Stomach (tissue), 4 donors: ENCODE measurements at regions not wholly inside any gene's neighbourhood (a gene's known extent, or its start where the extent isn't known, plus 50 kb on each side); places are given as distances from the start of the nearest gene placed in this dataset.

Source experiments
- CTCF ChIP-seq, 7 experiments: fragments of 450-650 bp in 4 of 7; fragments of 200-600 bp in 3 of 7; sonication (generic) in 3 of 7; IDR thresholded peaks; one replicate each; pipeline ENCODE4 v1.5.1; 2016 to 2019; ENCODE audit warnings: antibody characterized with exemption in 7 of 7, control low read depth in 2 of 7, mild to moderate bottlenecking in 1 of 7
- POLR2A ChIP-seq, 4 donors: fragments of 450-650 bp; IDR thresholded peaks; one replicate each; pipeline ENCODE4 v1.6.1; 2016; ENCODE audit warnings: antibody characterized with exemption in 4 of 4, control low read depth in 2 of 4, mild to moderate bottlenecking in 1 of 4, moderate library complexity in 1 of 4
- POLR2AphosphoS5 ChIP-seq, 3 donors: sonication (generic); formaldehyde crosslinking; IDR thresholded peaks; one replicate each; pipeline ENCODE4 v1.6.1; 2016; ENCODE audit warnings: antibody characterized with exemption in 3 of 3

- TF ChIP-seq CTCF (IDR thresholded peaks at IDR 0.05) (no peak), POLR2A (IDR thresholded peaks at IDR 0.05) (no peak), POLR2AphosphoS5 (IDR thresholded peaks at IDR 0.05) (no peak)
These were observed 339.8 kb downstream of the KCNA4 start for GRCh38 chr11:29676993-29677392.
